GM12878 (cell line): ENCODE measurements at regions not wholly inside any gene's neighbourhood (a gene's known extent, or its start where the extent isn't known, plus 50 kb on each side); places are given as distances from the start of the nearest gene placed in this dataset.

Source experiments
- ATAC-seq: fragments of 200-7000 bp; cut with Tn5 transposase; 3 replicates; pipeline ENCODE4 v1.9.1; 2020; ENCODE audit warnings: mild to moderate bottlenecking, moderate library complexity
- BruUV-seq: library from RNA; stranded (reverse); fragments of 400-500 nt; replicated peaks from 2 replicates; lab custom pipeline; 2021; lab: Mats Ljungman, UMichigan
- CTCF ChIA-PET: fragments of 300-600 bp; sonication (Branson Sonifier 250); formaldehyde crosslinking; extraction: SDS; loops from one replicate; lab custom pipeline; 2021; ENCODE audit warnings: inconsistent platforms; lab: Yijun Ruan, JAX
- POLR2A ChIA-PET: fragments of 350-600 bp; formaldehyde crosslinking; extraction: SDS; loops from one replicate; lab custom pipeline; 2021; ENCODE audit warnings: inconsistent platforms; lab: Charles Lee
- RAD21 ChIA-PET: fragments of 300-600 bp; sonication (Branson Sonifier 250); formaldehyde crosslinking; loops from one replicate; lab custom pipeline; 2023; ENCODE audit warnings: antibody characterized with exemption; ENCODE audit not compliant: unreplicated experiment; lab: Charles Lee
- SMC1A ChIA-PET: fragments of 300-600 bp; sonication (Branson Sonifier 250); formaldehyde crosslinking; loops from one replicate; lab custom pipeline; 2023; ENCODE audit not compliant: unreplicated experiment, uncharacterized antibody; lab: Charles Lee
- DNase-seq: peaks from one replicate; pipeline ENCODE4 v3.0.0-alpha.2; 2011; ENCODE audit warnings: low read depth, low spot score
- FAIRE-seq: peaks from 3 replicates; lab custom pipeline; 2011; peaks lifted over from hg19 to GRCh38; lab: Jason Lieb, UNC
- H2AFZ ChIP-seq: 2 replicates; pipeline ENCODE4 v1.6.0; 2011; ENCODE audit warnings: low read depth, low read length, control low read depth; ENCODE audit not compliant: control insufficient read depth
- H3K27ac ChIP-seq: 2 replicates; pipeline ENCODE4 v1.5.1; 2011; ENCODE audit warnings: control low read depth; ENCODE audit not compliant: control insufficient read depth, insufficient read depth
- H3K27me3 ChIP-seq, 2 experiments: replicated peaks in 1 of 2; 2 replicates each; pipeline versions ENCODE4 v1.6.0 to v1.6.1; 2011; ENCODE audit warnings: low read length in 1 of 2; ENCODE audit not compliant: control insufficient read depth in 2 of 2, insufficient read depth in 2 of 2
- H3K36me3 ChIP-seq, 2 experiments: 2 replicates each; pipeline ENCODE4 v1.5.1; 2011; ENCODE audit warnings: low read length in 1 of 2; ENCODE audit not compliant: control insufficient read depth in 2 of 2, insufficient read depth in 2 of 2
- H3K4me1 ChIP-seq: 2 replicates; pipeline ENCODE4 v1.6.1; 2011; ENCODE audit warnings: mild to moderate bottlenecking, low read length, moderate library complexity, mixed read lengths; ENCODE audit not compliant: control insufficient read depth, insufficient read depth
- H3K4me2 ChIP-seq: 2 replicates; pipeline ENCODE4 v1.6.0; 2011; ENCODE audit warnings: control low read depth; ENCODE audit not compliant: control insufficient read depth, insufficient read depth
- H3K4me3 ChIP-seq: fragments of 200-600 bp; sonication (generic); 2 replicates; pipeline ENCODE4 v1.5.1; 2016
- H3K79me2 ChIP-seq: 2 replicates; pipeline ENCODE4 v1.6.0; 2011; ENCODE audit warnings: low read length; ENCODE audit not compliant: control insufficient read depth, insufficient read depth
- H3K9ac ChIP-seq: 2 replicates; pipeline ENCODE4 v1.8.0; 2011; ENCODE audit warnings: low read length, control low read depth, mixed read lengths; ENCODE audit not compliant: control insufficient read depth, insufficient read depth
- H3K9me3 ChIP-seq: replicated peaks from 3 replicates; pipeline ENCODE4 v1.5.1; 2011; ENCODE audit warnings: mild to moderate bottlenecking, low read length; ENCODE audit not compliant: control insufficient read depth, insufficient read depth
- H4K20me1 ChIP-seq: 2 replicates; pipeline ENCODE4 v1.6.0; 2011; ENCODE audit not compliant: control insufficient read depth, insufficient read depth
- ATF3 ChIP-seq: IDR thresholded peaks from 2 replicates; pipeline ENCODE4 v1.6.1; 2011; ENCODE audit warnings: low read depth, mild to moderate bottlenecking, low read length, moderate library complexity, borderline replicate concordance; ENCODE audit errors: extremely low read depth
- FOS ChIP-seq: IDR thresholded peaks from 3 replicates; pipeline ENCODE4 v1.6.1; 2011; ENCODE audit warnings: borderline replicate concordance; ENCODE audit not compliant: insufficient read length; ENCODE audit errors: extremely low read depth
- IRF4 ChIP-seq: IDR thresholded peaks from 2 replicates; pipeline ENCODE4 v1.6.1; 2011; ENCODE audit warnings: low read depth, low read length
- MYC ChIP-seq: IDR thresholded peaks from 2 replicates; pipeline ENCODE4 v1.6.1; 2011; ENCODE audit warnings: mild to moderate bottlenecking, low read length, moderate library complexity, inconsistent platforms; ENCODE audit not compliant: insufficient read depth, insufficient replicate concordance, insufficient read length, severe bottlenecking
- RAD21 ChIP-seq: IDR thresholded peaks from 2 replicates; pipeline ENCODE4 v1.6.1; 2011; ENCODE audit warnings: mild to moderate bottlenecking, low read depth, low read length, moderate library complexity; ENCODE audit not compliant: insufficient read depth
- WGBS: methylation state at CpG from one replicate; pipeline ENCODE4 v1.1.6; 2016; ENCODE audit warnings: low lambda C conversion rate; ENCODE audit not compliant: insufficient replicate concordance, insufficient coverage; ENCODE audit errors: missing lambda C conversion rate; 5-methylcytosine and 5-hydroxymethylcytosine counted together
- in situ Hi-C: fragments of 300-500 bp; cut with MboI; formaldehyde crosslinking; loops from 9 replicates; pipeline ENCODE4 v1.14.3; 2018; ENCODE audit warnings: mixed read lengths
- intact Hi-C: fragments of 100-400 bp; cut with micrococcal nuclease; formaldehyde crosslinking; loops from one replicate; pipeline ENCODE4 v1.14.2; 2022; ENCODE audit not compliant: unreplicated experiment

- no peak for TF ChIP-seq FOS
- no peak for TF ChIP-seq ATF3
- TF ChIP-seq MYC = no peak
- no peak for TF ChIP-seq RAD21
- TF ChIP-seq IRF4 = no peak
- no peak for FAIRE-seq
- POLR2A ChIA-PET = no interaction called here
Measured at GRCh38 chr15:25950014-25950413, 86.9 kb upstream of the ATP10A start.

More at GRCh38 chr15:25950014-25950413, 86.9 kb upstream of the ATP10A start:
- in situ Hi-C loops (no loop called here), intact Hi-C loops (no loop called here)
- BruUV-seq = no TSS peak
- H3K9ac ChIP-seq = no peak overlapping the region
- no peak overlapping the region for H3K4me2 ChIP-seq
- peaks cover 2% of the 10 kb centered on the region; the same call in 1 of the 3 replicates for H3K9me3 ChIP-seq
- no peak overlapping the region for H2AFZ ChIP-seq
- H4K20me1 ChIP-seq = no peaks in the 10 kb centered on the region
- SMC1A ChIA-PET = no interaction called here
- no peaks in the 10 kb centered on the region for H3K4me1 ChIP-seq
- H3K27me3 ChIP-seq = no peaks in the 10 kb centered on the region
- ATAC-seq (no peak), DNase-seq (no peak)
- no peak overlapping the region for H3K4me3 ChIP-seq
- 41% methylated on average over 2 of the region's 2 CpGs for WGBS
- no peaks in the 10 kb centered on the region for H3K79me2 ChIP-seq
- H3K36me3 ChIP-seq = no peaks in the 10 kb centered on the region
- RAD21 ChIA-PET = no interaction called here
- CTCF ChIA-PET = no interaction called here
- no peak overlapping the region for H3K27ac ChIP-seq
